ENCODE measurements at regions not wholly inside any gene's neighbourhood (a gene's known extent, or its start where the extent isn't known, plus 50 kb on each side); places are given as distances from the start of the nearest gene placed in this dataset.
"Not testable (repeated sequence)": the region's sequence is repeated elsewhere in the genome, so short reads cannot be mapped to it uniquely, and the experiment has no call there.

DNA sequence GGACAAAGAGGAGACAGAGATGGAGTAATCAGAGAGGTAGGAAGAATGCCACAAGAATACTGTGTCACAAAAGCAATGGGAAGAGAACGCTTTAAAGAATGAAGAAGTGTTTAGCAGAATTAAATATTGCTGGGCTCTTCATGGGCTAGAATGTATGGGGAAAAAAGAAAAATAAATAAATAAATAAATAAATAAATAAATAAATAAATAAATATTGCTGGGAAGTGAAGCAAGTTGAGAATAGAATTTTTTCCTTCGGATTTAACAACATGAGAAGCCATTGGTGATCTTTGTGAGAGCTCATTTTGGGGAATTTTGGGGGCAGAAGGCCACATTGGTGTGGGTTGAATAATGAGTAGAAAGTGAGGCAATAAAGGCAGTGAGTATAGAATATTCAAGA lies 59.7 kb upstream of the FRMPD3 start:
- Histone ChIP-seq H3K36me3 (ENCODE audit: low read depth, missing control alignments) (no peaks in the 10 kb centered on the region), H3K27ac (no peak overlapping the region), H3K27me3 (no peaks in the 10 kb centered on the region), H3K4me3 (no peak overlapping the region), H3K9me3 (no peaks in the 10 kb centered on the region), H3K4me1 (no peaks in the 10 kb centered on the region)
- DNase-seq: no peak
- intact Hi-C loops (cut with DNase I; ENCODE audit: low total_unique reads): no loop called here
- TF ChIP-seq, protein P1, sequence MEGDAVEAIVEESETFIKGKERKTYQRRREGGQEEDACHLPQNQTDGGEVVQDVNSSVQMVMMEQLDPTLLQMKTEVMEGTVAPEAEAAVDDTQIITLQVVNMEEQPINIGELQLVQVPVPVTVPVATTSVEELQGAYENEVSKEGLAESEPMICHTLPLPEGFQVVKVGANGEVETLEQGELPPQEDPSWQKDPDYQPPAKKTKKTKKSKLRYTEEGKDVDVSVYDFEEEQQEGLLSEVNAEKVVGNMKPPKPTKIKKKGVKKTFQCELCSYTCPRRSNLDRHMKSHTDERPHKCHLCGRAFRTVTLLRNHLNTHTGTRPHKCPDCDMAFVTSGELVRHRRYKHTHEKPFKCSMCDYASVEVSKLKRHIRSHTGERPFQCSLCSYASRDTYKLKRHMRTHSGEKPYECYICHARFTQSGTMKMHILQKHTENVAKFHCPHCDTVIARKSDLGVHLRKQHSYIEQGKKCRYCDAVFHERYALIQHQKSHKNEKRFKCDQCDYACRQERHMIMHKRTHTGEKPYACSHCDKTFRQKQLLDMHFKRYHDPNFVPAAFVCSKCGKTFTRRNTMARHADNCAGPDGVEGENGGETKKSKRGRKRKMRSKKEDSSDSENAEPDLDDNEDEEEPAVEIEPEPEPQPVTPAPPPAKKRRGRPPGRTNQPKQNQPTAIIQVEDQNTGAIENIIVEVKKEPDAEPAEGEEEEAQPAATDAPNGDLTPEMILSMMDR (IDR thresholded peaks at IDR 0.05): no peak
- TF ChIP-seq POLR2A (IDR thresholded peaks at IDR 0.05): no peak
- WGBS, 2 donors: 93 to 100% methylated on average over 2 of the region's 2 CpGs

DNA sequence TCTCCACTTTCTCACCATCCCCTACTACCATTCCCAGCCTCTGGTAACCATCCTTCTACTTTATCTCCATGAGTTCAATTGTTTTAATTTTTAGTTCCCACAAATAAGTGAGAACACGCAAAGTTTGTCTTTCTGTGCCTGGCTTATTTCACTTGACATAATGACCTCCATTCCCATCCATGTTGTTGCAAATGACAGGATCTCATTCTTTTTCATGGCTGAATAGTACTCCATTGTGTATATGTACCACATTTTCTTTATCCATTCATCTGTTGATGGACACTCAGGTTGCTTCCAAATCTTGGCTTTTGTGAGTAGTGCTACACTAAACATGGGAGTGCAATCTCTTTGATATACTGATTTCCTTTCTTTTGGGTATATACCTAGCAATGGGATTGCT lies 55.8 kb upstream of the FRMPD3 start:
- H3K4me1 ChIP-seq; H3K4me3 ChIP-seq; DNase-seq; H3K27ac ChIP-seq; H3K27me3 ChIP-seq; H3K9me3 ChIP-seq; H3K36me3 ChIP-seq (ENCODE audit: low read depth, missing control alignments); intact Hi-C loops (cut with DNase I; ENCODE audit: low total_unique reads): not testable (repeated sequence)
- WGBS, 2 donors: 100% methylated on average over 1 of the region's 1 CpG

DNA sequence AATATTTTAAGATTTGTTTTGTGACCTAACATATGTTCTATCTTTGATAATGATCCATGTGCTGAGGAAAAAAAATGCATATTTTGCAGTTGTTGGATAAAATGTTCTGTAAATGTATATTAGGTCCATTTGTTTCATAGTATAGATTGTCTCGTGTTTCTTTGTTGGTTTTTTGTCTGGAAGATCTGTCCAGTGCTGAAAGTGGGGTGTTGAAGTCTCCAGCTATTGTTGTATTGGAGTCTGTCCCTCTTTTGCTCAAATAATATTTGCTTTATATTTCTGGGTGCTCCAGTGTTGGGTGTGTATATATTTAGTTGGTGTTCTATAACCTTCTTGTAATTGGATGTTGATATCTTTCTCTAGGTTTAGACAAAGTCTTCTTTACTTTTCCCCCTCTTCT lies 53.2 kb upstream of the FRMPD3 start:
- H3K27ac ChIP-seq: no peak overlapping the region
- H3K36me3 ChIP-seq (ENCODE audit: low read depth, missing control alignments): no peaks in the 10 kb centered on the region
- H3K4me3 ChIP-seq: no peak overlapping the region
- H3K9me3 ChIP-seq: no peaks in the 10 kb centered on the region
- 40 to 43% methylated on average over 1 of the region's 1 CpG for WGBS, 2 donors
- TF ChIP-seq POLR2A (IDR thresholded peaks at IDR 0.05): no peak
- DNase-seq: no peak
- H3K27me3 ChIP-seq: no peaks in the 10 kb centered on the region
- intact Hi-C loops (cut with DNase I; ENCODE audit: low total_unique reads): no loop called here
- H3K4me1 ChIP-seq: no peaks in the 10 kb centered on the region

DNA sequence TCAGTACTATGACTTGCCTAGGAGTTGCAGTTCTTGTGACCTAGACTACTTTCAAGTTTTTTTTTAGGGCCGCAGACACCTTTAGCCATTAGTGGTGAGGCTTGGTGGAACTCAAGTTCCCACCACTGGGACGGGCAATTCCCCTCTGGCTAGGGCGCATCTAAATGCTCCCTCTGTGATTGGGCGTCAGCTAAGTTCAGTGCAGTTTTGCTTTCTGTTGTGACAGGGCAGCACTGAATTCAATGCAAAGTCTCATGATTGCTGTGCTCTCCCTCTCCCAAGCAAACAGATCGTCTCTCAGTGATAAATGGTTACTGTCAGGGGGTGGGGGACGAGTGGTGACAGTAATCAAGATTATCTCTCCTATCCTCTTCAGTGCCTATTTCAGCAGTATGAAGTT lies 52.7 kb upstream of the FRMPD3 start:
- no peak overlapping the region for H3K27ac ChIP-seq
- TF ChIP-seq, protein P1 (IDR thresholded peaks at IDR 0.05): no peak
- no peak for TF ChIP-seq POLR2A (IDR thresholded peaks at IDR 0.05)
- 62 to 64% methylated on average over 5 of the region's 6 CpGs for WGBS, 2 donors

DNA sequence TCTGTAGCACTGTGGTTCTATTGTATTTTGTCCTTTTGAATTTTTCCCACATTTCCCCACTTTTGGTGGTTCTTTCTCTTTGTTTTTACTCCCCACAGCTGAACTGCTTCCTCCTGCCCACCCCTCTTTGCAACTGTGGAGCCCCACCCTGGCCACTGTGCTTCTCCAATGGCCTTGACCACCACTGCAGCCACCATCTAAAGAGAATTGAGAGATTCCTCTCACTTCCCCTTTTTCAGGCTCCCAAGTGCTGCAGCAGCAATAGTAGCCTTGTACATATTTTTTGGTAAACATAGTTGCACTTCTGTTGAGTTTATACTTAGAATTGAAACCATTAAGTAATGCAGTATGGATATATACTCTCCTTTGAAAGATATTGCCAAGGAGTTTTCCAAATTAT lies 51.3 kb upstream of the FRMPD3 start:
- Histone ChIP-seq H3K9me3 (no peaks in the 10 kb centered on the region), H3K27ac (no peak overlapping the region), H3K36me3 (ENCODE audit: low read depth, missing control alignments) (no peaks in the 10 kb centered on the region), H3K27me3 (no peaks in the 10 kb centered on the region), H3K4me3 (no peak overlapping the region), H3K4me1 (no peaks in the 10 kb centered on the region)
- DNase-seq: no peak
- intact Hi-C loops (cut with DNase I; ENCODE audit: low total_unique reads): no loop called here
- TF ChIP-seq, protein P1 (IDR thresholded peaks at IDR 0.05): no peak
- TF ChIP-seq POLR2A (IDR thresholded peaks at IDR 0.05): no peak

More for the DNA sequence above, 52.7 kb upstream of the FRMPD3 start:
- no peak for DNase-seq
- intact Hi-C loops (cut with DNase I; ENCODE audit: low total_unique reads): no loop called here
- Histone ChIP-seq H3K9me3 (no peaks in the 10 kb centered on the region), H3K27me3 (no peaks in the 10 kb centered on the region), H3K4me1 (no peaks in the 10 kb centered on the region), H3K4me3 (no peak overlapping the region), H3K36me3 (ENCODE audit: low read depth, missing control alignments) (no peaks in the 10 kb centered on the region)
